ENCODE measurements at regions not wholly inside any gene's neighbourhood (a gene's known extent, or its start where the extent isn't known, plus 50 kb on each side); places are given as distances from the start of the nearest gene placed in this dataset.
"Not testable (repeated sequence)": the region's sequence is repeated elsewhere in the genome, so short reads cannot be mapped to it uniquely, and the experiment has no call there.

- ATAC-seq (ENCODE audit: insufficient number of reproducible peaks, low FRiP score, low read depth) (no peak), DNase-seq (ENCODE audit: low spot score) (no peak)
- no peaks in the 10 kb centered on the region for H3K9me3 ChIP-seq
- no peaks in the 10 kb centered on the region for H3K4me1 ChIP-seq (ENCODE audit: control insufficient read depth in 1 of 2, low read depth in 2 of 2)
- TF ChIP-seq CTCF (IDR thresholded peaks at IDR 0.05) = no peak
- no peaks in the 10 kb centered on the region for H3K27me3 ChIP-seq (replicated peaks; ENCODE audit: insufficient read depth)
- no peaks in the 10 kb centered on the region for H3K36me3 ChIP-seq
- H3K27ac ChIP-seq = no peak overlapping the region
- H3K4me3 ChIP-seq = no peak overlapping the region
These were observed 405.9 kb upstream of the GRM7 start for GRCh38 chr3:6455031-6455430.

- Histone ChIP-seq H3K36me3 (no peaks in the 10 kb centered on the region), H3K9me3 (no peaks in the 10 kb centered on the region), H3K27me3 (replicated peaks; ENCODE audit: insufficient read depth) (no peaks in the 10 kb centered on the region), H3K4me3 (no peak overlapping the region), H3K4me1 (ENCODE audit: control insufficient read depth in 1 of 2, low read depth in 2 of 2) (no peaks in the 10 kb centered on the region), H3K27ac (no peak overlapping the region)
- DNase-seq (ENCODE audit: low spot score) (no peak), ATAC-seq (ENCODE audit: insufficient number of reproducible peaks, low FRiP score, low read depth) (no peak)
- TF ChIP-seq CTCF (IDR thresholded peaks at IDR 0.05) = no peak
These were observed 393.7 kb upstream of the GRM7 start for GRCh38 chr3:6467186-6467585.

- H3K27me3 ChIP-seq (replicated peaks; ENCODE audit: insufficient read depth) = no peaks in the 10 kb centered on the region
- no peak for DNase-seq (ENCODE audit: low spot score)
- TF ChIP-seq CTCF (IDR thresholded peaks at IDR 0.05) = no peak
- no peaks in the 10 kb centered on the region for H3K9me3 ChIP-seq
- no peak for ATAC-seq (ENCODE audit: insufficient number of reproducible peaks, low FRiP score, low read depth)
- no peak overlapping the region for H3K4me3 ChIP-seq
- H3K4me1 ChIP-seq (ENCODE audit: control insufficient read depth in 1 of 2, low read depth in 2 of 2) = no peaks in the 10 kb centered on the region
- H3K27ac ChIP-seq = no peak overlapping the region
- H3K36me3 ChIP-seq = no peaks in the 10 kb centered on the region
These were observed 392.3 kb upstream of the GRM7 start for GRCh38 chr3:6468589-6468988.

- no peak overlapping the region for H3K4me3 ChIP-seq
- DNase-seq (ENCODE audit: low spot score) (no peak), ATAC-seq (ENCODE audit: insufficient number of reproducible peaks, low FRiP score, low read depth) (no peak)
- no peaks in the 10 kb centered on the region for H3K36me3 ChIP-seq
- no peak for TF ChIP-seq CTCF (IDR thresholded peaks at IDR 0.05)
- no peaks in the 10 kb centered on the region for H3K4me1 ChIP-seq (ENCODE audit: control insufficient read depth in 1 of 2, low read depth in 2 of 2)
- no peak overlapping the region for H3K27ac ChIP-seq
- no peaks in the 10 kb centered on the region for H3K9me3 ChIP-seq
- no peaks in the 10 kb centered on the region for H3K27me3 ChIP-seq (replicated peaks; ENCODE audit: insufficient read depth)
These were observed 389.2 kb upstream of the GRM7 start for GRCh38 chr3:6471744-6472143.

GRCh38 chr3:6490487-6491327 lies 370.2 kb upstream of the GRM7 start:
- not testable (repeated sequence) for H3K36me3 ChIP-seq; H3K4me1 ChIP-seq (ENCODE audit: control insufficient read depth in 1 of 2, low read depth in 2 of 2); DNase-seq (ENCODE audit: low spot score); H3K27me3 ChIP-seq (replicated peaks; ENCODE audit: insufficient read depth); H3K4me3 ChIP-seq; H3K27ac ChIP-seq; ATAC-seq (ENCODE audit: insufficient number of reproducible peaks, low FRiP score, low read depth); H3K9me3 ChIP-seq

- H3K27ac ChIP-seq = no peak overlapping the region
- no peak overlapping the region for H3K4me3 ChIP-seq
- TF ChIP-seq CTCF (IDR thresholded peaks at IDR 0.05) = no peak
- no peaks in the 10 kb centered on the region for H3K27me3 ChIP-seq (replicated peaks; ENCODE audit: insufficient read depth)
- DNase-seq (ENCODE audit: low spot score) = no peak
- no peaks in the 10 kb centered on the region for H3K4me1 ChIP-seq (ENCODE audit: control insufficient read depth in 1 of 2, low read depth in 2 of 2)
- no peaks in the 10 kb centered on the region for H3K36me3 ChIP-seq
- ATAC-seq (ENCODE audit: insufficient number of reproducible peaks, low FRiP score, low read depth) = no peak
- H3K9me3 ChIP-seq = no peaks in the 10 kb centered on the region
These were observed 369.1 kb upstream of the GRM7 start for GRCh38 chr3:6491768-6492167.
